HG02981 (cell line): ENCODE measurements at regions not wholly inside any gene's neighbourhood (a gene's known extent, or its start where the extent isn't known, plus 50 kb on each side); places are given as distances from the start of the nearest gene placed in this dataset.
"Not testable (repeated sequence)": the region's sequence is repeated elsewhere in the genome, so short reads cannot be mapped to it uniquely, and the experiment has no call there.

ENCODE experiments used
- ATAC-seq: cut with Tn5 transposase; IDR thresholded peaks from one replicate; pipeline ENCODE4 v1.9.1; 2021; ENCODE audit warnings: mild to moderate bottlenecking, moderate library complexity; ENCODE audit not compliant: unreplicated experiment

- ATAC-seq: not testable (repeated sequence)
Measured at GRCh38 chr12:127155935-127156619, 1110.9 kb upstream of the TMEM132C start.

- not testable (repeated sequence) for ATAC-seq
Measured at GRCh38 chr12:127157501-127158366, 1109.2 kb upstream of the TMEM132C start.

DNA sequence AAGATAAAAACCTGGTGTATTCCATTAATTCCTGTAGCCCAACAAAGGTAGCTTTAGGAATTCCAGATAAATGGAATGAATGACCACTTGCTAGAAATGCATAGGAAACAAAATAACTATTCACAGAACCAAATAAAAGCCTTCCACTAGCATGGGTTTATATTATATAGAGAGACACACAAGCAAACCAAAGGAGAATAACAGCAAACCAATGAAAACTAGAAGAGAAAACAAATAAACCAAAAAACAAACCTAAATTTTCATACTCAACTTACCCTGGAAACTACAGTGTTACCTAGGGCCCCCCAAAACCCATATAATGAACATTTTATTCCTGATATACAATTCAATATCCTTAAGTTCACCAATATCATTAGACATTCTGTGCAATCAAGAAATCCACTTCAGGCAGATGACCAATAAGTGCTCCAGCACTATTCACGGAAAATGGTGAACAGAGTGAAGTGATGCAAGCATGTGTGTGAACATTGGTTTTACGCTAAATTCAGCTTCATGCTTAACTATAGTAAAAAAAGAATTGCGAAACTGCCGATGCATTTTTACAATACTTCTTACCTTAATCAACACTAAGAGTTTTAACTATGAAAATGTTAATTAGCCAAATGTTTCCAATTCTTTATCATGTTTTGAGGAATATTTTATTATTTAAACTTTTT, 1108.4 kb upstream of the TMEM132C start:
- ATAC-seq: no peak

DNA sequence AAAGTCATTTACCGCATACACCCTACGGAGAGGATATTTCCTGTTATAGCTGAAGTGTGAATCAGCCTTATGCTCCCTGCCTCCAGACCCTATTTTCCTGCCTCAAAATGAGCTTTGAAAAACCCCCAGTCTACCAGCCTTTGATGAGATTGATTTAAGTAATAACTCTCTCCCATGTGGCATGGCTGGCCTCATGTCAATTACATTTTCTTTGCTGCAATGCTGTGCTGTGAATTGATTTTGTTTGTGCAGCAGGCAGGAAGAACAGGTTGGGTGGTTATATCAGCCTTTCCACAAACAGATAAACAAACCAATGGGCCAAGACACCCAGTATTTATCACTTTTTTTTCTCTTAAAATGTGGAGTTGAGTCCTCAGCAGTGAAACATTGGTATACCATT, 1105.5 kb upstream of the TMEM132C start:
- no peak for ATAC-seq

GRCh38 chr12:127162307-127162706, 1104.7 kb upstream of the TMEM132C start:
- no peak for ATAC-seq

GRCh38 chr12:127162902-127163301, 1104.1 kb upstream of the TMEM132C start:
- peak; percentile 78 for ATAC-seq

DNA sequence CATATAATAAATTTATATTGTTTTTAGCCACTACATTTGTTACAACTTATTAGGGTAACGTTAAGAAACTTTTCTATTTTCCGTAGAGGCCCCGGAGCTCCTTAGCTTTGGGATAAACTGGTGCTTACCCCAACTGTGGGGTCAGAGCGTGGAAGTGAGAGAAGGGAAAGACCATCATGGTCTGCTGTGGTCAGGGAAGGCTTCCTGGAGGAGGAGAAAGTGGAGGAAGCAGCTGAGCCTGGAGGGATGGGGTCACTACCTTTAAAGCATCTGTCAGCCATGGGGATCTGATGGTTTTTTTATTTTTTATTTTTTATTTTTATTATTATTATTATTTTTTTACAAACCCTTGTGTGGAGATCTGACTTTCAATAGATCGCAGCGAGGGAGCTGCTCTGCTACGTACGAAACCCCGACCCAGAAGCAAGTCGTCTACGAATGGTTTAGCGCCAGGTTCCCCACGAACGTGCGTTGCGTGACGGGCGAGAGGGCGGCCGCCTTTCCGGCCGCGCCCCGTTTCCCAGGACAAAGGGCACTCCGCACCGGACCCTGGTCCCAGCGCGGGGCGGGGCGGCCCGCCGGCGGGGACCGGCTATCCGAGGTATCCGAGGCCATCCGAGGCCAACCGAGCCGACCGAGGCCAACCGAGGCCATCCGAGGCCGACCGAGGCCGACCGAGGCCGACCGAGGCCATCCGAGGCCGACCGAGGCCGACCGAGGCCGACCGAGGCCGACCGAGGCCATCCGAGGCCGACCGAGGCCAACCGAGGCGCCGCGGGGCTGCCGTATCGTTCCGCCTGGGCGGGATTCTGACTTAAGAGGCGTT, 1101.2 kb upstream of the TMEM132C start:
- peak; percentile 68 for ATAC-seq

GRCh38 chr12:127169321-127170181, 1097.4 kb upstream of the TMEM132C start:
- no peak for ATAC-seq

- ATAC-seq: no peak
Measured at GRCh38 chr12:127170226-127171180, 1096.5 kb upstream of the TMEM132C start.

DNA sequence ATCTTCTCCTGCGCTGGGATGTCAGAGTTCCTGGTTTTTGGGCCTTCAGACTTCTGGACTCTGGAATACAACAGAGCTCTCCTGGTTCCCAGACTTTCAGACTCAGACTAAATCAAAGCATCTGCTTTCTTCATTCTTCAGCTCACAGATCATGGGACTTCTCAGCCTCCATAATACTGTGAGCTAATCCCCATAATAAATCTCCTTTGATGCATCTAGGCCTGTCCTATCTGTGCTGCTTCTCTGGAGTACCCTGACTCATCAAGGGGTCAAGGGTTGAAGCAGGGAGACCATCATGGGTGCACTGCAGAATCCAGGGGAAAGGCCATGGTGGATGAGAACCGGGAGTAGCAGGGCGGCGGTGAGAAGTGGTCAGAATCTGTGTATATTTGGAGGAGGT, 1094.1 kb upstream of the TMEM132C start:
- no peak for ATAC-seq

DNA sequence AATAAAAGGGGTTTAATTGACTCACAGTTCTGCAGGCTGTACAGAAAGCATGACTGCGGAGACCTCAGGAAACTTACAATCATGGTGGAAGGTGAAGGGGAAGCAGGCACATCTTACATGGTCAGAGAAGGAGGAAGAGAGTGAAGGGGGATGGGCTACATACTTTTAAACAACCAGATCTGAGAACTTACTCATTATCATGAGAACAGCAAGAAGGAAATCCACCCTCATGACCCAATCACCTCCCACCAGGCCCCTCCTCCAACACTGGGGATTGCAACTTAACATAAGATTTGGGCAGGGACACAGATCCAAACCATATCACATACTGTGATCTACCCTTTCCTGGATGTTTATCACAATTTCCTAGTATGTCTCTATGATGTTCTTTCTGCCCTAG, 1093.0 kb upstream of the TMEM132C start:
- ATAC-seq: not testable (repeated sequence)

GRCh38 chr12:127174881-127175280, 1092.1 kb upstream of the TMEM132C start:
- ATAC-seq: no peak

GRCh38 chr12:127175361-127175760, 1091.6 kb upstream of the TMEM132C start:
- no peak for ATAC-seq

GRCh38 chr12:127176804-127177203, 1090.2 kb upstream of the TMEM132C start:
- ATAC-seq: no peak

GRCh38 chr12:127178052-127178451, 1088.9 kb upstream of the TMEM132C start:
- no peak for ATAC-seq

GRCh38 chr12:127178463-127178862, 1088.5 kb upstream of the TMEM132C start:
- ATAC-seq: no peak

DNA sequence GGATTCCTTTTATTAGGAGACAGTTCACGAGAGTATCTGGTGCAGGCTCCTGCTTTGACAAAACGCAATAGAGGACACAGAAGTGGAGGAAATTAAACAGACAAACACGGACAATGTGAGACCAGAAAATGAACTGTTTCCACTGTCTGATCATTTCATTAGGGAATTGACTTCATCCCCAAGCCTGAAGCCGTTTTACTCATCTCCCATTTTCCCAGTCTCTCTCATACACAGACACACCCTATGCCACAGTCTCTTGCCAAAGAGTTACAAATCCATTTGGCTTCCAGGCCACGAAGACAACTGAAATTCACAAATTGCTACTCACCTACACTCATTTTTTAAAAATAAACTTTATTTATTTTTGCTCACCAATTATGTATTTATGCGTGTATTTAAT, 1087.8 kb upstream of the TMEM132C start:
- ATAC-seq: no peak

DNA sequence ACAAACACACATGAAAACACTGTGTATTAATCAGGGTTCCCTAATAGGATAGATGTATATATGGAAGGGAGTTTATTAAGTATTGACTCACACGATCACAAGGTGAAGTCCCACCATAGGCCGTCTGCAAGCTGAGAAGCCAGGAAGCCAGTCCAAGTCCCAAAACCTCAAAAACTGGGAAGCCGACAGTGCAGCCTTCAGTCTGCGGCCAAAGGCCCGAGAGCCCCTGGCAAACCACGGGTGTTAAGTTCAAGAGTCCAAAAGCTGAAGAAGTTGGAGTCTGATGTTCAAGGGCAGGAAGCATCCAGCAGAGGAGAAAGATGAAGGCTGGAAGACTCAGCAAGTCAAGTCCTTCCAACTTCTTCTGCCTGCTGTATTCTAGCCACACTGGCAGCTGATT, 1085.0 kb upstream of the TMEM132C start:
- no peak for ATAC-seq

GRCh38 chr12:127189992-127190391, 1077.0 kb upstream of the TMEM132C start:
- ATAC-seq: no peak
